Upper lobe of left lung (tissue), 6 donors: ENCODE measurements at regions not wholly inside any gene's neighbourhood (a gene's known extent, or its start where the extent isn't known, plus 50 kb on each side); places are given as distances from the start of the nearest gene placed in this dataset.
A peak's percentile ranks its signal among the peaks of the same experiment; 100 is the strongest.

Experiments used
- ATAC-seq, 2 donors: fragments of 200-7000 bp; cut with Tn5 transposase; one replicate each; pipeline ENCODE4 v1.9.1; 2022; ENCODE audit warnings: mild to moderate bottlenecking in 2 of 2, moderate library complexity in 2 of 2; ENCODE audit not compliant: low FRiP score in 2 of 2
- DNase-seq, 2 donors: peaks; one replicate each; pipeline ENCODE4 v3.0.0-alpha.2; 2019 to 2020
- H3K27ac ChIP-seq, 4 donors: fragments of 200-600 bp; sonication (generic); one replicate each; pipeline ENCODE4 v1.5.1; 2016 to 2019
- H3K27me3 ChIP-seq, 4 donors: fragments of 200-600 bp; sonication (generic); one replicate each; pipeline ENCODE4 v1.5.1; 2017 to 2019
- H3K36me3 ChIP-seq, 4 donors: fragments of 200-600 bp; sonication (generic); one replicate each; pipeline ENCODE4 v1.5.1; 2016 to 2019
- H3K4me1 ChIP-seq, 4 donors: fragments of 200-600 bp; sonication (generic); one replicate each; pipeline ENCODE4 v1.5.1; 2018 to 2019
- H3K4me3 ChIP-seq, 4 donors: fragments of 200-600 bp; sonication (generic); one replicate each; pipeline ENCODE4 v1.5.1; 2017 to 2019; ENCODE audit warnings: mild to moderate bottlenecking in 2 of 4, moderate library complexity in 1 of 4
- H3K9me3 ChIP-seq, 4 donors: fragments of 200-600 bp; sonication (generic); one replicate each; pipeline ENCODE4 v1.5.1; 2018 to 2019
- EP300 ChIP-seq, 4 donors: sonication (generic); formaldehyde crosslinking; IDR thresholded peaks; one replicate each; pipeline ENCODE4 v1.5.1; 2017; ENCODE audit warnings: antibody characterized with exemption in 4 of 4, control low read depth in 2 of 4
- POLR2A ChIP-seq, 4 donors: fragments of 450-650 bp; IDR thresholded peaks; one replicate each; pipeline ENCODE4 v1.5.1; 2016 to 2017; ENCODE audit warnings: antibody characterized with exemption in 4 of 4, mild to moderate bottlenecking in 2 of 4
- POLR2AphosphoS5 ChIP-seq, 2 donors: sonication (generic); formaldehyde crosslinking; IDR thresholded peaks; one replicate each; pipeline ENCODE4 v1.5.1; 2017; ENCODE audit warnings: antibody characterized with exemption in 2 of 2
- WGBS, 2 donors: methylation state at CpG; one replicate each; pipeline ENCODE4 v1.1.5; 2017 to 2018; 5-methylcytosine and 5-hydroxymethylcytosine counted together
- TF ChIP-seq, protein P1 (sequence below), 6 experiments: fragments of 450-650 bp in 4 of 6; fragments of 200-600 bp in 2 of 6; sonication (generic) in 2 of 6; IDR thresholded peaks; one replicate each; pipeline ENCODE4 v1.5.1; 2016 to 2019; ENCODE audit warnings: antibody characterized with exemption in 6 of 6
- donor health status: DM: no; HTN: no; CAD: no; lungs with moderate emphysema.
- donor health status: DM: no; HTN: yes; CAD: no; lungs with severe emphysema.

DNA sequence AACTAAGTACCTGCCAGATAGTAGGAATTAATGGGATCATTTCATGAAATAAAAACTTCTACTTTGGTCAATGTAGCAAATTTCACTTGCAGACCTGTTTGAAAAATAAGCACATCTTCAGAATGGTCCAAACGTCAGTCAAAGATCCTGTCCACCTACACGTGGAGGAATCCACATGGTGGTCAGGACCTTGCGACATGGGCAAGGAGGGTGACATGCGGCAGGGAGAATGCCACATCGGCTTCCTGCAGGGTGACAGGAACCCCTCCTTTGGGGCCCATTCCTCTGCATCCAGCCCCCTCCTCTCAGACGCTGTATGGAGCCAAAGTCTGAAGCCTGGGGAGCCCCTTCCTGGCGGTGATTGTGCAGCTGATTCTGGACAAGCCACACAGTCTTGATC is 95.5 kb upstream of the MGMT start:
- TF ChIP-seq POLR2AphosphoS5 (IDR thresholded peaks at IDR 0.05) (no peak), EP300 (IDR thresholded peaks at IDR 0.05) (no peak), POLR2A (IDR thresholded peaks at IDR 0.05) (no peak)
- TF ChIP-seq, protein P1, sequence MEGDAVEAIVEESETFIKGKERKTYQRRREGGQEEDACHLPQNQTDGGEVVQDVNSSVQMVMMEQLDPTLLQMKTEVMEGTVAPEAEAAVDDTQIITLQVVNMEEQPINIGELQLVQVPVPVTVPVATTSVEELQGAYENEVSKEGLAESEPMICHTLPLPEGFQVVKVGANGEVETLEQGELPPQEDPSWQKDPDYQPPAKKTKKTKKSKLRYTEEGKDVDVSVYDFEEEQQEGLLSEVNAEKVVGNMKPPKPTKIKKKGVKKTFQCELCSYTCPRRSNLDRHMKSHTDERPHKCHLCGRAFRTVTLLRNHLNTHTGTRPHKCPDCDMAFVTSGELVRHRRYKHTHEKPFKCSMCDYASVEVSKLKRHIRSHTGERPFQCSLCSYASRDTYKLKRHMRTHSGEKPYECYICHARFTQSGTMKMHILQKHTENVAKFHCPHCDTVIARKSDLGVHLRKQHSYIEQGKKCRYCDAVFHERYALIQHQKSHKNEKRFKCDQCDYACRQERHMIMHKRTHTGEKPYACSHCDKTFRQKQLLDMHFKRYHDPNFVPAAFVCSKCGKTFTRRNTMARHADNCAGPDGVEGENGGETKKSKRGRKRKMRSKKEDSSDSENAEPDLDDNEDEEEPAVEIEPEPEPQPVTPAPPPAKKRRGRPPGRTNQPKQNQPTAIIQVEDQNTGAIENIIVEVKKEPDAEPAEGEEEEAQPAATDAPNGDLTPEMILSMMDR (IDR thresholded peaks at IDR 0.05) = no peak
- no peak overlapping the region for H3K4me3 ChIP-seq
- H3K36me3 ChIP-seq = no peaks in the 10 kb centered on the region
- ATAC-seq (peak in 1 of 2 donors; percentile 5), DNase-seq (no peak)
- no peaks in the 10 kb centered on the region for H3K9me3 ChIP-seq
- H3K4me1 ChIP-seq = no peaks in the 10 kb centered on the region
- no peak overlapping the region for H3K27ac ChIP-seq
- H3K27me3 ChIP-seq = no peaks in the 10 kb centered on the region
- WGBS, 2 donors = 53 to 61% methylated on average over 7 of the region's 7 CpGs

DNA sequence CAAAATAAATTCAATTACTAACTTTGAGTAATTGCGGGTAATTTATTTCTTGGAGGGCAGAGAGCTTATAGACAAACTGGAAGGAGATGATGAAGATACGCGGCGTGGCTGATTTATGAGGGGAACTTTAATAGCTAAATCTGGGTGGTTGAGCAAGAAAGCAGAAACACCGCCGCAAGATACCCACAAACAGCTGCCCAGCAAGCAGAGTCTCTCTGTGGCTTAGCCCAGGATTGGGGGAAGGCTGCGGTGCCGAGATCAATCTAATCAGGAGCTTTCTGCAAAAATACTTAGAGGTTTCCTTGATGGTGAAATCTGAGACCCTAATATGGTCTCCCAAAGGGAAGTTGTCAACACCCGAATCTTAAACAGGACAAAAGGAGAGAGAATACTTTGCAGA is 94.9 kb upstream of the MGMT start:
- H3K9me3 ChIP-seq = no peaks in the 10 kb centered on the region
- TF ChIP-seq, protein P1 (IDR thresholded peaks at IDR 0.05) = no peak
- no peak for TF ChIP-seq POLR2A (IDR thresholded peaks at IDR 0.05)
- no peaks in the 10 kb centered on the region for H3K27me3 ChIP-seq
- DNase-seq (no peak), ATAC-seq (no peak)
- H3K4me1 ChIP-seq = no peaks in the 10 kb centered on the region
- no peak overlapping the region for H3K27ac ChIP-seq
- no peak overlapping the region for H3K4me3 ChIP-seq
- 58 to 66% methylated on average over 9 of the region's 9 CpGs for WGBS, 2 donors
- no peaks in the 10 kb centered on the region for H3K36me3 ChIP-seq

DNA sequence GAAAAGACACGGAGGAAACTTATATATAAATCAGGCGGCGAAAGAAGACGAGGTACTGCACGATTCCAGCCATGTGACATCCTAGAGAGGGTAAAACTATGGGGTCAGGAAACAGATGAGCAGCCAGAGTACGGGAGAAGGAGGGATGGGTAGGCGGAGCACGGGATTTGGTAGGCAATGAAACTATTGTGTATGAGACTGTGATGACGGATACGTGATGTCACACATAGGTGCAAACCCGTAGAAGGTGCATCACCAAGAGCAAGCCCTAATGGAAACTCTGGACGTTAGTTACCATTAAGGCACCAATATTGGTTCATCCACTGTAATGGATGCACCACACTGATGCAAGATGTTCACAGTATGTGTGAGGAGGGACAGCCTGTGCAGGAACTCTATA is 93.8 kb upstream of the MGMT start:
- Histone ChIP-seq H3K4me3 (no peak overlapping the region), H3K4me1 (no peaks in the 10 kb centered on the region), H3K27me3 (no peaks in the 10 kb centered on the region), H3K27ac (no peak overlapping the region), H3K36me3 (no peaks in the 10 kb centered on the region), H3K9me3 (no peaks in the 10 kb centered on the region)
- TF ChIP-seq POLR2A (IDR thresholded peaks at IDR 0.05) (no peak), POLR2AphosphoS5 (IDR thresholded peaks at IDR 0.05) (no peak), EP300 (IDR thresholded peaks at IDR 0.05) (no peak)
- TF ChIP-seq, protein P1 (IDR thresholded peaks at IDR 0.05) = no peak
- no peak for ATAC-seq
- WGBS, 2 donors = 85 to 87% methylated on average over 12 of the region's 12 CpGs
- DNase-seq = no peak

DNA sequence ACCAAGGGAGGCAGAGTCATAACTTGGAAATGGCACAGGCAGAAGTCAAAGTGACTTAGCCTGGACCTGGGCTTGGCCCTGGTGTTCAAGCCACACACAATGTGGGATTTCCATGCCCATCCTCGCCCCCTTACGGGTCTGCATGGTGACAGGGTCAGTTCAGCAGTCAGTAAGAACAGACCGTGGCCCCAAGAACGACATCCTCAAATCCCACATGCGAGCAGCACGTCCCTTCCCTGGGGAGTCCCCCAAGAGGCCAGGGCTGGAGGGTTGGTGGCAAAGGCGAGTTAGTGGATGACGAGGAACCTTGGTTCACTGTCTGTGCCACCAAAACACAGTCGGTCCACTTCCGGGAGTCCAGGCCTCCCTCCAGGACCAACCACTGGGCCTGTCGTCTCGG is 93.3 kb upstream of the MGMT start:
- no peaks in the 10 kb centered on the region for H3K4me1 ChIP-seq
- H3K27me3 ChIP-seq = no peaks in the 10 kb centered on the region
- DNase-seq (no peak), ATAC-seq (no peak)
- no peak overlapping the region for H3K4me3 ChIP-seq
- TF ChIP-seq POLR2AphosphoS5 (IDR thresholded peaks at IDR 0.05) (no peak), EP300 (IDR thresholded peaks at IDR 0.05) (no peak), POLR2A (IDR thresholded peaks at IDR 0.05) (no peak)
- TF ChIP-seq, protein P1 (IDR thresholded peaks at IDR 0.05) = no peak
- no peaks in the 10 kb centered on the region for H3K36me3 ChIP-seq
- 88 to 93% methylated on average over 12 of the region's 12 CpGs for WGBS, 2 donors
- H3K27ac ChIP-seq = no peak overlapping the region
- H3K9me3 ChIP-seq = no peaks in the 10 kb centered on the region

DNA sequence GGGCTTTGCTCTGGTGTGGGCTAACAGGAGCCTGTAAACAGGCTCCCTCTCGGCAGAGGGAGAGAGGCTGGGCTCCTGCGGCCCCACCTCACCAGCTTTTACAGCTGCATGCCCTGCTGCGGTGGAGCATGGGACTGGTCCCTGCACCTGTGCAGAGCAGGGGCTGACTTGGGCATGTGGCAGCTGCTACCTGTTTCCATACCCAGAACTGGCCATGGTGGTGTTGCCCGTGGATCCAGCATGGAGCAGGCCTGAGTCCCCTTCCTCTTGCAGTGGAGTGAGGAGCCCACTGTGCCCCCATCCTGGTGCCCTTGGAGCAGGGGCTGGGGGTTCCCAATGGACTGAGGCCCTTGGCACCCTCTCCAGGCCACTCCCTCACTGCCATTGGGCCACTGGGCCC is 91.9 kb upstream of the MGMT start:
- Histone ChIP-seq H3K9me3 (no peaks in the 10 kb centered on the region), H3K4me1 (no peaks in the 10 kb centered on the region), H3K27me3 (no peaks in the 10 kb centered on the region), H3K36me3 (no peaks in the 10 kb centered on the region), H3K27ac (no peak overlapping the region), H3K4me3 (no peak overlapping the region)
- TF ChIP-seq POLR2AphosphoS5 (IDR thresholded peaks at IDR 0.05) (no peak), POLR2A (IDR thresholded peaks at IDR 0.05) (no peak), EP300 (IDR thresholded peaks at IDR 0.05) (no peak)
- 100% methylated on average over 2 to 3 of the region's 4 CpGs for WGBS, 2 donors
- ATAC-seq (peak in 1 of 2 donors; percentile 5), DNase-seq (no peak)
